Endothelial cell of umbilical vein (primary cell): ENCODE measurements at regions not wholly inside any gene's neighbourhood (a gene's known extent, or its start where the extent isn't known, plus 50 kb on each side); places are given as distances from the start of the nearest gene placed in this dataset.

Source experiments
- BruUV-seq: library from RNA; stranded (reverse); fragments of 400-500 nt; replicated peaks from 2 replicates; lab custom pipeline; 2021; lab: Mats Ljungman, UMichigan
- CTCF ChIA-PET: fragments of 300-600, 350-600 bp; sonication (Branson Sonifier 250); formaldehyde crosslinking; loops from one replicate; lab custom pipeline; 2021; ENCODE audit warnings: antibody characterized with exemption, inconsistent platforms; lab: Charles Lee
- POLR2A ChIA-PET: fragments of 300-600, 350-600 bp; sonication (Branson Sonifier 250); formaldehyde crosslinking; loops from one replicate; lab custom pipeline; 2021; ENCODE audit warnings: antibody characterized with exemption, inconsistent platforms; lab: Charles Lee
- DNase-seq: peaks from one replicate; pipeline ENCODE4 v3.0.0-alpha.2; 2011; ENCODE audit warnings: low read depth, low spot score
- FAIRE-seq: peaks from 2 replicates; lab custom pipeline; 2011; peaks lifted over from hg19 to GRCh38; lab: Jason Lieb, UNC
- H2AFZ ChIP-seq: 2 replicates; pipeline ENCODE4 v1.6.0; 2012; ENCODE audit warnings: low read depth, low read length, control low read depth, inconsistent platforms
- H3K27ac ChIP-seq: 2 replicates; pipeline ENCODE4 v1.5.1; 2011; ENCODE audit warnings: low read depth, mild to moderate bottlenecking, control low read depth, low read length, moderate library complexity; ENCODE audit not compliant: insufficient read depth
- H3K27me3 ChIP-seq, 2 experiments: 2 replicates each; pipeline versions ENCODE4 v1.6.0 to v1.6.1; 2011; ENCODE audit warnings: low read length in 2 of 2, mixed read lengths in 1 of 2; ENCODE audit not compliant: control insufficient read depth in 2 of 2, insufficient read depth in 2 of 2
- H3K36me3 ChIP-seq, 2 experiments: 2 replicates in 1 of 2; 3 replicates in 1 of 2; pipeline ENCODE4 v1.5.1; 2011; ENCODE audit warnings: low read length in 2 of 2, mild to moderate bottlenecking in 1 of 2, moderate library complexity in 1 of 2; ENCODE audit not compliant: control insufficient read depth in 2 of 2, insufficient read depth in 2 of 2; ENCODE audit errors: extremely low read depth in 1 of 2
- H3K4me1 ChIP-seq: 3 replicates; pipeline ENCODE4 v1.5.1; 2011; ENCODE audit warnings: mild to moderate bottlenecking, low read length; ENCODE audit not compliant: control insufficient read depth, insufficient read depth; ENCODE audit errors: extremely low read depth
- H3K4me2 ChIP-seq: 2 replicates; pipeline ENCODE4 v1.6.1; 2011; ENCODE audit warnings: low read length, control low read depth, mixed read lengths; ENCODE audit not compliant: insufficient read depth
- H3K4me3 ChIP-seq, 3 experiments: fragments of 200-600 bp in 1 of 3; sonication (generic), shearing (Covaris generic) in 1 of 3; replicated peaks in 1 of 3; 2 replicates each; pipeline ENCODE4 v1.5.1; 2011 to 2016; ENCODE audit warnings: control low read depth in 3 of 3, low read length in 3 of 3, mild to moderate bottlenecking in 2 of 3, inconsistent platforms in 1 of 3, low read depth in 1 of 3, moderate library complexity in 1 of 3; ENCODE audit not compliant: insufficient read depth in 1 of 3
- H3K79me2 ChIP-seq: 2 replicates; pipeline ENCODE4 v1.6.0; 2012; ENCODE audit warnings: low read length, inconsistent platforms; ENCODE audit not compliant: control insufficient read depth, insufficient read depth
- H3K9ac ChIP-seq: replicated peaks from 2 replicates; pipeline ENCODE3; 2011; ENCODE audit warnings: low read length, control low read depth; ENCODE audit not compliant: insufficient read depth; ENCODE audit errors: extremely low read depth
- H3K9me1 ChIP-seq: replicated peaks from 3 replicates; pipeline ENCODE4 v1.6.0; 2011; ENCODE audit warnings: mild to moderate bottlenecking, low read length; ENCODE audit not compliant: control insufficient read depth, insufficient read depth; ENCODE audit errors: extremely low read depth
- H3K9me3 ChIP-seq: replicated peaks from 2 replicates; pipeline ENCODE4 v1.5.1; 2012; ENCODE audit warnings: low read length, inconsistent platforms; ENCODE audit not compliant: control insufficient read depth, insufficient read depth
- H4K20me1 ChIP-seq: replicated peaks from 2 replicates; pipeline ENCODE3; 2011; ENCODE audit warnings: mild to moderate bottlenecking, low read length; ENCODE audit not compliant: control insufficient read depth, insufficient read depth; ENCODE audit errors: extremely low read depth
- CTCF ChIP-seq, 2 donors: IDR thresholded peaks; 1 replicate in 1 of 2; 2 replicates in 1 of 2; pipeline ENCODE4 v1.5.1; 2011; ENCODE audit warnings: low read length in 2 of 2, mild to moderate bottlenecking in 2 of 2, moderate library complexity in 2 of 2, control low read depth in 1 of 2, inconsistent platforms in 1 of 2, low read depth in 1 of 2; ENCODE audit not compliant: insufficient read depth in 1 of 2; ENCODE audit errors: extremely low read depth in 1 of 2
- EZH2 ChIP-seq: IDR thresholded peaks from 2 replicates; pipeline ENCODE4 v1.6.1; 2012; ENCODE audit warnings: borderline replicate concordance, low read depth, mild to moderate bottlenecking, moderate library complexity, low read length, inconsistent platforms; ENCODE audit not compliant: severe bottlenecking
- FOS ChIP-seq: IDR thresholded peaks from 2 replicates; pipeline ENCODE4 v1.6.1; 2011; ENCODE audit warnings: mild to moderate bottlenecking, low read length, moderate library complexity, borderline replicate concordance; ENCODE audit not compliant: insufficient read depth
- GATA2 ChIP-seq: IDR thresholded peaks from 2 replicates; pipeline ENCODE4 v1.7.0; 2011; ENCODE audit warnings: low read depth, mild to moderate bottlenecking, moderate library complexity, mixed read lengths, low read length; ENCODE audit not compliant: insufficient read length, insufficient read depth
- JUN ChIP-seq: IDR thresholded peaks from 2 replicates; pipeline ENCODE4 v1.6.1; 2011; ENCODE audit warnings: borderline replicate concordance, low read depth; ENCODE audit not compliant: insufficient read length, insufficient read depth
- MAX ChIP-seq: IDR thresholded peaks from 2 replicates; pipeline ENCODE4 v1.6.1; 2011; ENCODE audit not compliant: insufficient read depth, insufficient read length
- MYC ChIP-seq: IDR thresholded peaks from one replicate; pipeline ENCODE4 v1.6.1; 2011; ENCODE audit warnings: mild to moderate bottlenecking, low read depth, low read length
- POLR2A ChIP-seq: IDR thresholded peaks from 2 replicates; pipeline ENCODE4 v1.6.1; 2012; ENCODE audit warnings: low read depth, mild to moderate bottlenecking, control low read depth, low read length
- POLR2AphosphoS5 ChIP-seq: IDR thresholded peaks from 2 replicates; pipeline ENCODE4 v1.6.1; 2012; ENCODE audit warnings: low read depth, mild to moderate bottlenecking, control low read depth, low read length, moderate library complexity; ENCODE audit not compliant: insufficient read depth
- dilution Hi-C: fragments of 300-500 bp; cut with MboI; formaldehyde crosslinking; loops from one replicate; pipeline ENCODE4 v1.15.0; 2019; ENCODE audit warnings: low sequenced_read_pairs; ENCODE audit not compliant: extremely low pct_ligation_motif_present
- intact Hi-C: fragments of 100-400 bp; cut with micrococcal nuclease; formaldehyde crosslinking; loops from one replicate; pipeline ENCODE4 v1.10.0; 2022

GRCh38 chr9:115923410-115923809 is 230.2 kb upstream of the PAPPA start:
- no TSS peak for BruUV-seq
- DNase-seq (no peak), FAIRE-seq (no peak)
- ChIA-PET POLR2A (no interaction called here), CTCF (no interaction called here)
- no peaks in the 10 kb centered on the region for H3K36me3 ChIP-seq
- H3K9me3 ChIP-seq = no peaks in the 10 kb centered on the region
- H3K9me1 ChIP-seq = no peaks in the 10 kb centered on the region
- no peak for TF ChIP-seq GATA2
- TF ChIP-seq JUN = no peak
- TF ChIP-seq POLR2A = no peak
- TF ChIP-seq MAX = no peak
- TF ChIP-seq FOS = no peak
- no peak for TF ChIP-seq MYC
- no peak for TF ChIP-seq POLR2AphosphoS5
- no peak for TF ChIP-seq CTCF (IDR thresholded peaks at IDR 0.05; ENCODE audit: extremely low read depth in 1 of 2, insufficient read depth in 1 of 2, low read depth in 1 of 2, low read length in 2 of 2)
- TF ChIP-seq EZH2 = no peak
- H4K20me1 ChIP-seq = no peaks in the 10 kb centered on the region
- H3K4me3 ChIP-seq = no peak overlapping the region
- no peaks in the 10 kb centered on the region for H3K27me3 ChIP-seq
- no peak overlapping the region for H2AFZ ChIP-seq
- no peak overlapping the region for H3K9ac ChIP-seq
- H3K4me1 ChIP-seq = no peaks in the 10 kb centered on the region
- no peaks in the 10 kb centered on the region for H3K79me2 ChIP-seq
- dilution Hi-C loops = no loop called here
- intact Hi-C loops = no loop called here
- no peak overlapping the region for H3K27ac ChIP-seq
- no peak overlapping the region for H3K4me2 ChIP-seq
